ENCODE measurements at regions not wholly inside any gene's neighbourhood (a gene's known extent, or its start where the extent isn't known, plus 50 kb on each side); places are given as distances from the start of the nearest gene placed in this dataset.
A peak's percentile ranks its signal among the peaks of the same experiment; 100 is the strongest.

DNA sequence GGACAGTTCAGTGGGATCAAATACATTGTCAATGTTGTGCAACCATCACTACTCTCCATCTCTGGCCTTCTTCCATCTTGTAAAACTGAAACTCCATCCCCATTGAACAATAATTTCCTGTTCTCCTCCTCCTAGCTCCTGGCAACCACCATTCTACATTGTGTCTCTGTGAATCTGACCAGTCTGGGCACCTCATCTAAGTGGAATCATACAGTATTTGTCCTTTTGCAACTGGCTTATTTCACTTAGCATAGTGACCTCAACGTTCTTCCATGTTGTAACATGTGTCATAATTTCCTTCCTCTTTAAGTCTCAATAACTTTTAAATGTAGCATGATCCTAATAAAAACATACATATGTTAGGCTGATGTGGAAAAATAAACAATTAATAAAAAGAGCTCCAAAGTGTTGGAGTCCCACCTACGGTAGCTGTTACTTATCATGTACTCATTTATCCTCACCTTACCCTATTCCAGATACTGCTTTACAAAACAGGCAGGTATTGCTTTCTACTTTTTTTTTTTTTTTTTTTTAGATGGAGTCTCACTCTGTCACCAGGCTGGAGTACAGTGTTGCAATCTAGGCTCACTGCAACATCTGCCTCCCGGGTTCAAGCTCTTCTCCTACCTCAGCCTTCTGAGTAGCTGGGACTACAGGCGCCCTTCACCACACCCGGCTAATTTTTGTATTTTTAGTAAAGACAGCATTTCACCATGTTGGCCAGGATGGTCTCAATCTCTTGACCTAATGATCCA lies 91.9 kb downstream of the TNFAIP3 start:
- Histone ChIP-seq H2AFZ (ENCODE audit: low read length) (peak overlapping the region; percentile 16), H3K4me1 (ENCODE audit: insufficient read depth, low read length) (peaks cover 3% of the 10 kb centered on the region), H3K36me3 (ENCODE audit: insufficient read depth, low read length) (no peaks in the 10 kb centered on the region), H3K27me3 (ENCODE audit: insufficient read depth, low read length) (no peaks in the 10 kb centered on the region), H4K20me1 (ENCODE audit: insufficient read depth, low read length) (no peaks in the 10 kb centered on the region), H3K79me2 (ENCODE audit: insufficient read depth, low read length) (no peaks in the 10 kb centered on the region), H3K4me2 (ENCODE audit: insufficient read depth, low read length) (no peak overlapping the region), H3K27ac (ENCODE audit: low read depth, low read length) (no peak overlapping the region), H3K4me3 (ENCODE audit: insufficient read depth, low read length) (no peak overlapping the region), H3K9me3 (ENCODE audit: low read depth, low read length) (no peaks in the 10 kb centered on the region)
- TF ChIP-seq, protein P1, sequence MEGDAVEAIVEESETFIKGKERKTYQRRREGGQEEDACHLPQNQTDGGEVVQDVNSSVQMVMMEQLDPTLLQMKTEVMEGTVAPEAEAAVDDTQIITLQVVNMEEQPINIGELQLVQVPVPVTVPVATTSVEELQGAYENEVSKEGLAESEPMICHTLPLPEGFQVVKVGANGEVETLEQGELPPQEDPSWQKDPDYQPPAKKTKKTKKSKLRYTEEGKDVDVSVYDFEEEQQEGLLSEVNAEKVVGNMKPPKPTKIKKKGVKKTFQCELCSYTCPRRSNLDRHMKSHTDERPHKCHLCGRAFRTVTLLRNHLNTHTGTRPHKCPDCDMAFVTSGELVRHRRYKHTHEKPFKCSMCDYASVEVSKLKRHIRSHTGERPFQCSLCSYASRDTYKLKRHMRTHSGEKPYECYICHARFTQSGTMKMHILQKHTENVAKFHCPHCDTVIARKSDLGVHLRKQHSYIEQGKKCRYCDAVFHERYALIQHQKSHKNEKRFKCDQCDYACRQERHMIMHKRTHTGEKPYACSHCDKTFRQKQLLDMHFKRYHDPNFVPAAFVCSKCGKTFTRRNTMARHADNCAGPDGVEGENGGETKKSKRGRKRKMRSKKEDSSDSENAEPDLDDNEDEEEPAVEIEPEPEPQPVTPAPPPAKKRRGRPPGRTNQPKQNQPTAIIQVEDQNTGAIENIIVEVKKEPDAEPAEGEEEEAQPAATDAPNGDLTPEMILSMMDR (IDR thresholded peaks at IDR 0.05; ENCODE audit: extremely low read depth, low read depth, low read length): no peak
- DNase-seq (ENCODE audit: insufficient read length, low spot score, missing footprints): no peak

DNA sequence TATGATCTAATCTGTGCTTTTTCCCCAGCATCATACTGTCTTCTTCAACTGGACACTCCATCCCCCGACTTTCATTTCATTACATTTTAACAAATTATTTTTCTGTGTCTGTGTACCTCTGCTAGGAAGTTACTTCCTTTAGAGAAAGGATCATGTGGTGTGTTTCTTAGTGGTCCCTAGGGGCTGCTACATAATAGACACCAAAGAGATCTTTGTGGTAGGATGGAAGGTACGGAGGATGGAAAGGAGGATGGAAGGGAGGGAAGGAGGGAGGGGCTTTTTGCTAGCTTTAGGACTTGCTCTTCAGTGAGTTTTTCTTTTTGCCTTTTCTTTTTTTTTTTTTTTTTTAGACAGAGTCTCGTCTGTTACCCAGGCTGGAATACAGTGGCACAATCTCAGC lies 95.7 kb downstream of the TNFAIP3 start:
- peaks cover 5% of the 10 kb centered on the region for H3K4me1 ChIP-seq (ENCODE audit: insufficient read depth, low read length)
- H3K27ac ChIP-seq (ENCODE audit: low read depth, low read length): no peak overlapping the region
- no peaks in the 10 kb centered on the region for H3K27me3 ChIP-seq (ENCODE audit: insufficient read depth, low read length)
- no peaks in the 10 kb centered on the region for H3K9me3 ChIP-seq (ENCODE audit: low read depth, low read length)
- H4K20me1 ChIP-seq (ENCODE audit: insufficient read depth, low read length): no peaks in the 10 kb centered on the region
- H3K4me3 ChIP-seq (ENCODE audit: insufficient read depth, low read length): no peak overlapping the region
- TF ChIP-seq, protein P1 (IDR thresholded peaks at IDR 0.05; ENCODE audit: extremely low read depth, low read depth, low read length): no peak
- H3K79me2 ChIP-seq (ENCODE audit: insufficient read depth, low read length): no peaks in the 10 kb centered on the region
- H3K36me3 ChIP-seq (ENCODE audit: insufficient read depth, low read length): no peaks in the 10 kb centered on the region
- no peak overlapping the region for H2AFZ ChIP-seq (ENCODE audit: low read length)
- DNase-seq (ENCODE audit: insufficient read length, low spot score, missing footprints): no peak
- H3K4me2 ChIP-seq (ENCODE audit: insufficient read depth, low read length): no peak overlapping the region

DNA sequence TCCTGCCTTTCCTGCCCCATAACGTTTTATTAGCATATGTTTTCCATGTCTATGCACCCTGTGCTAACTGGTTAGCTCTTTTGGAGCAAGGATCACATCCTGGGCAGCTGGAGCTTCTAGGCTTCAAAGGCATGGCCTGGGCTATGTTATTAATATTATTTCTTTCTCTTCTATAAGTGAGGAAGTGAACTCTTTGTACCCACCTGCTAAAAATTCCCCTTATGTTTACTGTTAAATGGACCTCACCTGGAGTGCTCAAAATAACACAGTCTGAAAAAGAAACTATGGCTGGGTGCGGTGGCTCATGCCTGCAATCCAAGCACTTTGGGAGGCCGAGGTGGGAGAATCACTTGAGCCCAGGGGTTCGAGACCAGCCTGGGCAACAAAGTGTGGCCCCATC lies 97.8 kb downstream of the TNFAIP3 start:
- Histone ChIP-seq H3K9me3 (ENCODE audit: low read depth, low read length) (no peaks in the 10 kb centered on the region), H3K4me1 (ENCODE audit: insufficient read depth, low read length) (peaks cover 22% of the 10 kb centered on the region), H3K4me2 (ENCODE audit: insufficient read depth, low read length) (no peak overlapping the region), H2AFZ (ENCODE audit: low read length) (no peak overlapping the region), H3K79me2 (ENCODE audit: insufficient read depth, low read length) (no peaks in the 10 kb centered on the region), H3K4me3 (ENCODE audit: insufficient read depth, low read length) (no peak overlapping the region), H3K36me3 (ENCODE audit: insufficient read depth, low read length) (no peaks in the 10 kb centered on the region), H3K27ac (ENCODE audit: low read depth, low read length) (no peak overlapping the region), H3K27me3 (ENCODE audit: insufficient read depth, low read length) (no peaks in the 10 kb centered on the region), H4K20me1 (ENCODE audit: insufficient read depth, low read length) (no peaks in the 10 kb centered on the region)
- DNase-seq (ENCODE audit: insufficient read length, low spot score, missing footprints): no peak
- TF ChIP-seq, protein P1 (IDR thresholded peaks at IDR 0.05; ENCODE audit: extremely low read depth, low read depth, low read length): no peak

DNA sequence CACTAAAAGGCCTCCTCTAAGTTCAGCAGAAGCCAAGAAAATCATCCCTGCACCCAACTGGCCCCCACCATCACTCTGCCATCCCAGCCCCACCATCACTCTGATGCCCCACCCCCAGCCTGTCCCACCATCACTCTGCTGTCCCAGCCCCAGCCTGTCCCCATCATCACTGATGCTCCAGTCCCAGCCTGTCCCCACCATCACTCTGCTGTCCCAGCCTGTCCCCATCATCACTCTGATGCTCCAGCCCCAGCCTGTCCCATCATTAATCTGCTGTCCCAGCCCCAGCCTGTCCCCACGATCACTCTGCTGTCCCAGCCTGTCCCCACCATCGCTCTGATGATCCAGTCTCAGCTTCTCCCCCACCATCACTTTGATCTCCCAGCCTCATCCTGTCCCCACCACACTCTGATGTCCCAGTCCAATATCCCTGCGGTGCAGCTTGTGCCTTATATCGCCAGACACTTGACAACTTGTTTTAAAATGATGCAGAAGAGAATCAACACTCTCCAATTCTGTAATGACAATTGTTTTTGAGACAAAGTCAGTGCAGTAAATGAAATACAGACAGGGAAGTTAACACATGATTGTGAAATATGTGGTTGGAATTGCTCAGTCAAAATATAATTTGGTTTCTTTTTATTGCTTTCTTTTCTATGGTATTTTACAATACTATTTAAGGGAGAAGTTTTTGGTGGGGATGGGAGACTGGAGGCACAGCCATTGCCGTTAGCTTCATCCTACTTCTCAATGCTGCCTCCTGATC lies 100.8 kb downstream of the TNFAIP3 start:
- peak overlapping the region; percentile 71 for H3K4me2 ChIP-seq (ENCODE audit: insufficient read depth, low read length)
- no peak overlapping the region for H3K27ac ChIP-seq (ENCODE audit: low read depth, low read length)
- no peaks in the 10 kb centered on the region for H3K79me2 ChIP-seq (ENCODE audit: insufficient read depth, low read length)
- H3K36me3 ChIP-seq (ENCODE audit: insufficient read depth, low read length): no peaks in the 10 kb centered on the region
- no peaks in the 10 kb centered on the region for H4K20me1 ChIP-seq (ENCODE audit: insufficient read depth, low read length)
- peaks cover 19% of the 10 kb centered on the region for H3K4me1 ChIP-seq (ENCODE audit: insufficient read depth, low read length)
- H2AFZ ChIP-seq (ENCODE audit: low read length): peak overlapping the region; percentile 70
- no peaks in the 10 kb centered on the region for H3K27me3 ChIP-seq (ENCODE audit: insufficient read depth, low read length)
- TF ChIP-seq, protein P1 (IDR thresholded peaks at IDR 0.05; ENCODE audit: extremely low read depth, low read depth, low read length): no peak
- H3K4me3 ChIP-seq (ENCODE audit: insufficient read depth, low read length): no peak overlapping the region
- peak; percentile 56 for DNase-seq (ENCODE audit: insufficient read length, low spot score, missing footprints)
- no peaks in the 10 kb centered on the region for H3K9me3 ChIP-seq (ENCODE audit: low read depth, low read length)

All from osteoblast (primary cell).